ENCODE measurements at regions not wholly inside any gene's neighbourhood (a gene's known extent, or its start where the extent isn't known, plus 50 kb on each side); places are given as distances from the start of the nearest gene placed in this dataset.
"Not testable (repeated sequence)": the region's sequence is repeated elsewhere in the genome, so short reads cannot be mapped to it uniquely, and the experiment has no call there.

DNA sequence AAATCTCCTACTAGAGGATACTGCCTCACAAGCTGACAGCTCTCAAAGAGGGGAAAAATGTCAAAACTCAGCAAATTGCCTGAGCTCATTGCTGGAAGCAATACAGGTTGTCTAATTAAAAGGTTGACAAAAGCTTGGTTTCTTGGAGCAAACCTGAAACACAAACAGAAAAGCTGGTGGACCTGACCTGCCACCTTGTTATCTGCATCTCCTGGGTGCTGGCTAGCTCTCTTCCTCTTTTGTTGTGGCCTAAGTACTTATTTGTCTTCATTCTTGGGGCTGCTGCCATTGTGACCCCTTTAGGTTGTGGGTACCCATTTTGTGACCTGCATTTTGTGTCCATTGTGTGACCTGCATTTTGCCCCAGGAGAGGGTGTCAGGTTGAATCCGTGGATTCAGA lies 184.5 kb downstream of the KIT start:
- DNase-seq (ENCODE audit: insufficient read length), result no peak
- no peak for FAIRE-seq
- no peak for TF ChIP-seq TAF1 (IDR thresholded peaks at IDR 0.05; ENCODE audit: borderline replicate concordance, low read depth, low read length)
- TF ChIP-seq POLR2AphosphoS5 (IDR thresholded peaks at IDR 0.05; ENCODE audit: low read depth, low read length), result no peak
- TF ChIP-seq POLR2A (IDR thresholded peaks at IDR 0.05; ENCODE audit: low read depth, low read length), result no peak

DNA sequence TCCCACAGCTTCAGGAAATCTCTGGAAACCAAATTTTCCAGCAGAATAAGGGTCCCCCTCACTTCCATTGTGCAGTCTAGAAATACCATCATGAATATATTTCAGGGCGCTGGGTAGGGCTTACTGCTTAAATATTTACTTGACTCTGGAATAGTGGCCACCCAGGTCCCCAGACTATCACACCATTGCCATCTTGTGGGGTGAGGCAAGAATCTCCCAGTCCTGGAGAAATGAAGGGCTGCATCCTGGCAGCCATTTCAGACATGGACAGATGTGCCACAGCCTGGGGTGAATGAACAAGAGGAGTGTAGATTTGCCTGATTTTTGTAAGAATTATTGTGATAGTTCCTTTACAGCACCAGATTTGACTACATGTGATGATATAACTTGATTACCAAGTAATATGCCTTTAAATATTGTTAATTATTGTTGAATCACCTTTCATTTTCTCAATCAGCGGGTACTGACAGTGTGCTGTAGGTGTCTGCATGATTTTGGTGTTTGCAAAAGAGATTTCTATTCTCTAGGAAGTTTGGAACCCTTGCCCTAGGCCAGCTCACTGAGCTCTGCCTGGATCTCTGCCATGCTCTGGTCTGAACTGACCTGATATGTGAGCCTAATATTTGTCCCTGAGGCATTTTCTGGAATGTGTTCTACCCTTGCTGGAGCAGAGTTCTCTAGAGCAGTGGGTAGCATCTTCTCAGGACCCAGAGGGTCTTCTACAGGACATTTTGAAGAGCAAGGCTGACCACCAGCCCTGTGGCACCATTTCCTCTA lies 183.4 kb downstream of the KIT start:
- TF ChIP-seq POLR2AphosphoS5 (IDR thresholded peaks at IDR 0.05; ENCODE audit: low read depth, low read length), result no peak
- TF ChIP-seq TAF1 (IDR thresholded peaks at IDR 0.05; ENCODE audit: borderline replicate concordance, low read depth, low read length), result no peak
- TF ChIP-seq POLR2A (IDR thresholded peaks at IDR 0.05; ENCODE audit: low read depth, low read length), result no peak
- DNase-seq (ENCODE audit: insufficient read length) (no peak), FAIRE-seq (no peak)

DNA sequence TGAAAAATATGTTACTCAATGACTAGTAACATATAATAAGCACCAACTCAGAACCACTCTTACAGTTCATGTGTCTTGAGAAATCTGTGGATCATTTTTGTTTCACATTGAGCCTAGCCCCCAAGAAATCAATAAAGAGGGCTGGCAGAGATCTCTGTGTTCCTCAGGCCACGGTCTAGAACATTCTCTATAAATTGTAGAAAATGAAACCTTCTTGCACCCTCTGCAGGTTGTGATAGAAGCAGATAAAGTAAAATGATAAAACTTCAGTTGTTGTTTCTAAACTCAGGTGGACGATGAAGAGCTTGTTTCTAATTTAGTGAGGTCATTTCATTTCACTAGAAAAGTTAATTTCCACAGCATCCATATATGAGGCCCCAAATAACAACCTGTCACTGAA lies 182.7 kb downstream of the KIT start:
- no peak for FAIRE-seq

GRCh38 chr4:54838301-54838700 lies 180.5 kb downstream of the KIT start:
- no peak for FAIRE-seq
- DNase-seq (ENCODE audit: insufficient read length), result no peak
- no peak for TF ChIP-seq POLR2A (IDR thresholded peaks at IDR 0.05; ENCODE audit: low read depth, low read length)
- TF ChIP-seq TAF1 (IDR thresholded peaks at IDR 0.05; ENCODE audit: borderline replicate concordance, low read depth, low read length), result no peak
- no peak for TF ChIP-seq POLR2AphosphoS5 (IDR thresholded peaks at IDR 0.05; ENCODE audit: low read depth, low read length)

More for the DNA sequence above, 182.7 kb downstream of the KIT start:
- TF ChIP-seq POLR2A (IDR thresholded peaks at IDR 0.05; ENCODE audit: low read depth, low read length) (no peak), POLR2AphosphoS5 (IDR thresholded peaks at IDR 0.05; ENCODE audit: low read depth, low read length) (no peak)
- DNase-seq (ENCODE audit: insufficient read length), result no peak

- no peak for DNase-seq (ENCODE audit: insufficient read length)
- no peak for TF ChIP-seq TAF1 (IDR thresholded peaks at IDR 0.05; ENCODE audit: borderline replicate concordance, low read depth, low read length)
- FAIRE-seq, result no peak
Measured at GRCh38 chr4:54837576-54838140, 179.9 kb downstream of the KIT start.

GRCh38 chr4:54828361-54828760 lies 170.6 kb downstream of the KIT start:
- not testable (repeated sequence) for DNase-seq (ENCODE audit: insufficient read length); FAIRE-seq

GRCh38 chr4:54823616-54824015 lies 165.9 kb downstream of the KIT start:
- no peak for TF ChIP-seq POLR2AphosphoS5 (IDR thresholded peaks at IDR 0.05; ENCODE audit: low read depth, low read length)
- no peak for TF ChIP-seq TAF1 (IDR thresholded peaks at IDR 0.05; ENCODE audit: borderline replicate concordance, low read depth, low read length)
- no peak for TF ChIP-seq POLR2A (IDR thresholded peaks at IDR 0.05; ENCODE audit: low read depth, low read length)
- DNase-seq (ENCODE audit: insufficient read length), result no peak
- FAIRE-seq, result no peak

DNA sequence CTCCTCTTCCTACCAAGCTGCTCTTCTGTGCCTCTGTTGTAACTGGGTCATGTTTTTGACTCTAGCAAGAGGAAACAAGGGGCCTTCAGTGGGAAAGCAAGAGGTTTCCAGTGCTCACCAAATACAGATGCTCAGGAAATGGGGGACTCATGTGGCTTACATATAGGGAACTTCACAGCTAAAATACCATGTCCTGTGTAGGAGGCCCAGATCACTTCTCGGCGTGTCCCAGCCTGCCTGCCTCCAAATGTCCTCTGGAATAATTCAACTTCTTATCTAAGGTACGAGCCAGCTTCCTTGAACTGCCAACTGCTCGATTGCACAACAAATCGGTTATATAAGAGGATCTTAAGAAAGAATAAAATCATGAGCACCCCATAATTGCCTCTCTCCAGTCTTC lies 161.3 kb downstream of the KIT start:
- TF ChIP-seq TAF1 (IDR thresholded peaks at IDR 0.05; ENCODE audit: borderline replicate concordance, low read depth, low read length) (no peak), POLR2A (IDR thresholded peaks at IDR 0.05; ENCODE audit: low read depth, low read length) (no peak), POLR2AphosphoS5 (IDR thresholded peaks at IDR 0.05; ENCODE audit: low read depth, low read length) (no peak)
- no peak for FAIRE-seq
- DNase-seq (ENCODE audit: insufficient read length), result no peak

- DNase-seq (ENCODE audit: insufficient read length) (no peak), FAIRE-seq (no peak)
- TF ChIP-seq POLR2A (IDR thresholded peaks at IDR 0.05; ENCODE audit: low read depth, low read length) (no peak), TAF1 (IDR thresholded peaks at IDR 0.05; ENCODE audit: borderline replicate concordance, low read depth, low read length) (no peak), POLR2AphosphoS5 (IDR thresholded peaks at IDR 0.05; ENCODE audit: low read depth, low read length) (no peak)
Measured at GRCh38 chr4:54818481-54818880, 160.7 kb downstream of the KIT start.

GRCh38 chr4:54813674-54814073 lies 155.9 kb downstream of the KIT start:
- no peak for TF ChIP-seq POLR2AphosphoS5 (IDR thresholded peaks at IDR 0.05; ENCODE audit: low read depth, low read length)
- TF ChIP-seq TAF1 (IDR thresholded peaks at IDR 0.05; ENCODE audit: borderline replicate concordance, low read depth, low read length), result no peak
- TF ChIP-seq POLR2A (IDR thresholded peaks at IDR 0.05; ENCODE audit: low read depth, low read length), result no peak
- FAIRE-seq, result no peak
- DNase-seq (ENCODE audit: insufficient read length), result no peak

GRCh38 chr4:54806351-54806750 lies 148.6 kb downstream of the KIT start:
- TF ChIP-seq TAF1 (IDR thresholded peaks at IDR 0.05; ENCODE audit: borderline replicate concordance, low read depth, low read length) (no peak), POLR2AphosphoS5 (IDR thresholded peaks at IDR 0.05; ENCODE audit: low read depth, low read length) (no peak), POLR2A (IDR thresholded peaks at IDR 0.05; ENCODE audit: low read depth, low read length) (no peak)
- FAIRE-seq, result no peak
- no peak for DNase-seq (ENCODE audit: insufficient read length)

DNA sequence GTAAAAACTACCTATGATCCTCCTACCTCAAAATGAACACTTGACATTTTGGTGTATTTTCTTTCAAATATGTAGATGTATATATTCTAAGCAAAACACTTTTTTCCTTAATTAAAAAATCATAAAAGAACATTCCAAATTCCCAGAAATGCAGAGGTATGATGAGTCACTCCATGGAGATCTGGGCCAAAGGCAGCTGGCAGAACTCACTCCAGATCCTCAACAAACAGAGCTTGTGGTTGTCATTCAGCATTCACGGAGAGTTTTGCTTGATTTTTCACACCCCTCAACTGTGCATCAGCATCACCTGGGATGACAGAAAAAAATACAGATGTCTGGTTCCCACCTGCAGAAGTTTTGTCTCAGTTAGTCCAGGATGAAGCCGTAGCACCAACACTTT lies 144.6 kb downstream of the KIT start:
- FAIRE-seq (no peak), DNase-seq (ENCODE audit: insufficient read length) (no peak)
- TF ChIP-seq POLR2AphosphoS5 (IDR thresholded peaks at IDR 0.05; ENCODE audit: low read depth, low read length), result no peak
- TF ChIP-seq POLR2A (IDR thresholded peaks at IDR 0.05; ENCODE audit: low read depth, low read length), result no peak
- TF ChIP-seq TAF1 (IDR thresholded peaks at IDR 0.05; ENCODE audit: borderline replicate concordance, low read depth, low read length), result no peak
